ENCODE measurements at regions not wholly inside any gene's neighbourhood (a gene's known extent, or its start where the extent isn't known, plus 50 kb on each side); places are given as distances from the start of the nearest gene placed in this dataset.
"Not testable (repeated sequence)": the region's sequence is repeated elsewhere in the genome, so short reads cannot be mapped to it uniquely, and the experiment has no call there.

DNA sequence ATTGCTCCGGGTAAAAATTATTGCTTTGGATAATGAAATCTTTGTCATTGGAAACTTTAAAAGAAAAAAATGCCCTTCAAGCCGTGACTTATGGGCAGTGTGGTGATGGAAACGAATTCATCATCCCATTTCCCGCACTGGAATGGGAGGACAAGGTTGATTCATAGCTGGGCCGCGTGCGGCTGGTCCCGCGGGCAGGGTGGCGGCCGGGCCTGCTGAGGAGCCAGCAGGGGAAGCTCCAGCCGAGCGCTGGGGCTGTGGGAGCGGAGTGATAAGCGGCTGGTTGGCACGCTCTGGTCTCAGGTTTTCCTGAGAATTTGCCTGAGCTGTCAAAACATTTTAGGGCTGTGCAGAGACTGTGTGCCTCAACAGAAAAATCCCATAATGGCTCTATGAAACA is 351.7 kb downstream of the CDC5L start:
- DNase-seq (ENCODE audit: low spot score) = no peak

DNA sequence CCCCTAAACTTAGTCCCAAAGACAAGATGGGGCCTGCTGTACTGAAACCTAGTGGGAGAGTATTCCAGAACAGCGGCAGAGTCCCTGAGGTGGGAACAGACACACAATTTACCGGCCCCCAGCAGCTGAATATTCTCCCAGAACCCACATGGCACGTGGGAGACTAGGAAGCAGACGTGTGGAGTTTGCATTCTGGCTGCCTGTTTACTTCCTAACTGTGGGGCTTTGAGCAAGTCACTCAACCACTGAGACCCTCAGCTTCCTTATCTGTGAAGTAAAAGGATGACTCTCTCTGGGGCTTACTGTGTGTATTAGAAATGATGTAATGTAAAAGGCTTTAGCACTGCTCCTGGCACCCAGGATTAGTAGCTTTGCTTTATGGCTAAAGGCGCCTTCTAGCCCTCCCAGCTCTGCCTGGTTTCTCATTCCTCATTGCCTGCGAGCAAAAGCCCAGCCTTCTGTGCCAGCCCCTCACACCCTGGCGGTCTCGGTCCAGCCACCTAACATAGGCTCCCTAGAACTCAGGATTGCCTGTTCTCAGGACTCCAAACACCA is 353.1 kb downstream of the CDC5L start:
- DNase-seq (ENCODE audit: low spot score) = no peak

DNA sequence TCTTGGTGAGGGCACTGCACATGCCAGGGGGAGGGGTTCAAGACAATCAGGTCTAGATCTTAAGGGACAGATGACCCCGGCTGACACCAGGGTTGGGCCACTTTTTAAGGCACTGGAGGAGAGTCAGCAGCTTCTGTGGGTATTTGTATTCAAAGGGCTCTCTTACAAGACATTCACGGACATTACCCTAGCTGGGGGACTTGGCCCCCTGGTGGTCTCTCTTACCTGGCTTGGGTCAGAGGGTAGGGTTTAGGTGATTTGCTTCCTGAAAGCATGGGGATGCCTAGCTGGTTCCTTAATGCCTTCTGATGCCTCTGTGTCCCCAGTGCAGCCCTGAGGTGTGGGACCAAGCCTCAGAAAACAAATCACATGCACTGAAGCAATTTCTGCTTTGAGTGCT is 354.7 kb downstream of the CDC5L start:
- no peak for DNase-seq (ENCODE audit: low spot score)

DNA sequence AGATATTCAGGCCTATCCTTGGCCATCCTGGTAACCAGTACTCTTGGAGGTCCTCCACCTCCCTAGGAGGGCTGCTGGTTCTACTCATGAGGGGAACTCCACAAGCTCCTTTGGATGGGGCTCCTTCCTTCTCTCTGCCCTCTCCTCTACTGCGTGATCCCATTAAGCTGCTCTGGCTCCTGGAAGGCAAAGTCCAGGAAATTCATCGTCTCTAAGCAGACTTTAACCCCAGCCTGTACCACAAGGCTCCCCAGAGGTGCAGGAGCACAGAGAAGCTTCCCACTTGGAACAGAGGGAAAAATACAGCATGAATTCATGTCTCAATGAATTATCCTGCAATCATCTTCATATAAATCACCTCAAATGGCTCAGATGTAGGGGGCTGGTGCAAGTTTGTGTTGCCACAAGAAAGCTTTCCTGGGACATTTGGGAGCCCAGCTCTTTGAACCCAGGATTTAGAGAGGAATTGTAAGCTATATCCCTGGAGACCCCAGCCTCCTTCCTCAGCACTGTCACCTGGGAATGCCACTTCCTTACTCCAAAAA is 355.4 kb downstream of the CDC5L start:
- no peak for DNase-seq (ENCODE audit: low spot score)

DNA sequence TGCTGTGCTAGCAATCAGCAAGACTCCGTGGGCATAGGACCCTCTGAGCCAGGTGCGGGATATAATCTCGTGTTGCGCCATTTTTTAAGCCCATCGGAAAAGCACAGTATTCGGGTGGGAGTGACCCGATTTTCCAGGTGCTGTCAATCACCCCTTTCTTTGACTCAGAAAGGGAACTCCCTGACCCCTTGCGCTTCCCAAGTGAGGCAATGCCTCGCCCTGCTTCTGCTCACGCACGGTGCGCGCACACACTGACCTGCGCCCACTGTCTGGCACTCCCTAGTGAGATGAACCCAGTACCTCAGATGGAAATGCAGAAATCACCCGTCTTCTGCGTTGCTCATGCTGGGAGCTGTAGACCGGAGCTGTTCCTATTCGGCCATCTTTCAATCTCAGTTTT is 372.6 kb downstream of the CDC5L start:
- not testable (repeated sequence) for DNase-seq (ENCODE audit: low spot score)

DNA sequence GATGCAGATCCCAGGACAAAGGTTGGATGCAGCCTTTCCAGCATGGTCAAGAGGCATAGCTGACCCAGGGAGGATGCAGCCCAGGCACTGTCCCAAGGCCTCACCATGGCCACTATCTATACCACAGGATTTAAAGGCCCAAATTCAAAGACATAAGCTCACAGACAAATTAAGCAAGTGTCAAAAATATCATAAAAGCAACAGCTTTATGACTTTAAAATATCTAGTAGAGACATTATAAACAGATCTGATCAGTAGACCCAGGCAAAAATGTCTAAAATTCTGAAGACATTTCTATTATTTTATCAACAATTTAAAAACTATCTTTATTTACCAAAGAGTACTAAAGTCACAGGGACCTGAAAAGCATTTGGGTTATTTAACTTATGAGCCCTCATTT is 373.5 kb downstream of the CDC5L start:
- no peak for DNase-seq (ENCODE audit: low spot score)

DNA sequence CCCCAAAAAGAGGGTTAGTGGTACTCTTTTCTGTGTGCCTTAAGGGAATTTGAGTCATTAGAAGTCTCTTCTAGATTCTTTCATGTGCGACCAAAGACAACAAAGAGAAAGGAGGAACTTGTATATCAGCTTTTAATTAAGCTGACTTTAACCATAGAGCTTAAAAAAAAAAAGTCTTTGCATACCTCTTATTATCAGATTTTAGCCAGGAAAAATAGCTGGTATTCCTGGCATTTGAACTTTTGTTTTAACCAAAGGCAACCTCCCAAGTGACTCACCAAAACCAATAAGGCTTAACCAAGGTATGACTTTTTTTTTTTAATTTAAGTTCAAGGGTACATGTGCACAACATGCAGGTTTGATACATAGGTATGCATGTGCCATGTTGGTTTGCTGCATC is 375.0 kb downstream of the CDC5L start:
- no peak for DNase-seq (ENCODE audit: low spot score)

DNA sequence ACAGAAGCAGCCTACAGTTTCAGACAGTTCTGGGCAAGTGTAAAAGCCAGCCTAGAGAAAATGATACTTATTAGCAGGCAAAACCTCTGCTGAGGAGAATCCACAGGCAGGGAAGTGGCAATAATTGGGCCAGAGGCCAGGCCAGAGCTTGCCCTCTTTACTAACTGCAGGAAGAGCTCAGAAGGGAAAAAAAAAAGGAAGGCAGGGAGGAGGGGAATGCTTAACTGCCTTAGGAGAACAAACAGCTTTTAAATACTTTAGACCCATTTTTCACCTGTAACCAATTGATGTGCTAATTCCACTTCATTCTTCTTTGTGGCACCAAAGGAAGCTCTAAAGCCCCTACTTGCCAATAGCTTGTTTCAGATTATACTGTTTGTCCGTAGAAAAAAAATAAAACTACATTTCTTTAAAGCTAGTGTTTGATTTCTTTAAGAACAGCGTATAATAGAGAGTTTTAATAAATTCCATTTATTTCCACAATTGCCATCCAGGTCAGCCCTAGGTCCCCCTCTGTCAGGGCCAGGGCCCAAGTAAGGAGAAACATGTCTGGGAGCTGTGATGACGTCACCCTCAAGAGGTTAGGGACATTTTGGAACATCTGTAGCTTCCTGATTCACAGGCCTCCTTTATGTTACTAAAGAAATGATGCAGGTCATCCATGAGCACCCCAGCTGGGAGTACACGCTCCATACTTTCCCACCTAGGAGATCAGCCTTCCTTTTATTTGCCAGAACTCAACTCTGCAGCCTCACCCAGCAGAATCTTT is 384.3 kb downstream of the CDC5L start:
- no peak for DNase-seq (ENCODE audit: low spot score)

DNA sequence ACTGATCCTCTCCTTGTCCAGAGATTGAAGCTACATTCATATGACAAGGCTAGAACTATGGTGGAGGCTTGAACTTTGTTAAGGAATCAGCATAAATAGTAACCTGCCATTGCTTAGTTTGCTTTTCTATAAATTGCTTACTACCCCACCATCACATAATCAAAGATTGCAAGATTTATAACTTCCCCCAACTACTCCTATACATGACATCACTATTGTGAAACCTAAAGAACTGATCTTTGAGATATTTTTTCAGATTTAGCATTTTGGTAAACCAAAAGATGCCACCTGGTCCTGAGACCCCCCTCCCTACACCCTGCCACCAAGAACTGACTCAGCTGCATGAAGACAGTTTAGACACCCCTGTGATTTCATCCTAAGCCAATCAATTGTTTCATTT is 385.3 kb downstream of the CDC5L start:
- DNase-seq (ENCODE audit: low spot score) = no peak

DNA sequence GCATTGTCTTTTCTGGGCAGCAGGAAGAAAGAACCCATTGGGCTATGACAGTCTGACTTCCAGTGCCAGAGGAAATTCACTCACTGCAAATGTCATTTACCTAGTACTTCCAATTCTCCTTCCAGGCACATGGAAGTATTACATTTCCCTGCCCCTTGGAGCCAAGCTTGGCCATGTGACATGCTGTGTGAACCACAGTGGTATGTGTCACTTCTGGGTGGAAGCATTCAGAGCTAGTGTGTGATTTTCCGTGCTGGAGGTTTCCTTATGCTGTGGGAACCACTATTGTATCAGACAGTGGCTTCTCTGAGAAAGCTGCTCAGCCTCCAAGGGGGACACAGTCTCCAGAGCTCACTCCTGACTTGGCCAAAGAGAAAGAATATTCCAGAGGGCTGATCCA is 387.6 kb downstream of the CDC5L start:
- DNase-seq (ENCODE audit: low spot score) = no peak

DNA sequence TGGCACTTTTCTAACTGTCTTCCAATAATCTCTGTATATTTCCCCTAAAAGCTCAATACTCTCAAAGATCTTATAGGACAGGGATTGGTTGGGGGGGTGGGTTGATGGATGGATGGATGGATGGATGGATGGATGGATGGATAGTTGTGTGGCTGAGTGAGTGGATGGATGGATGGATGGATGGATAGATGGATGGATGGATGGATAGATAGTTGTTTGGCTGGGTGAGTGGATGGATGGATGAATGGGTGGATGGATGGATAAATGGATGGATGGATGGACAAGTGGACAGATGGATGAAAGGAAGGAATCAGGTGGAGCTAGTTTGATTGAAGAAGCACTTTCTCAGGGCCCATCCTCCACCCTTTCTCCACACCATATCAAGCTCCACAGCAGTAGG is 388.8 kb downstream of the CDC5L start:
- DNase-seq (ENCODE audit: low spot score) = no peak

DNA sequence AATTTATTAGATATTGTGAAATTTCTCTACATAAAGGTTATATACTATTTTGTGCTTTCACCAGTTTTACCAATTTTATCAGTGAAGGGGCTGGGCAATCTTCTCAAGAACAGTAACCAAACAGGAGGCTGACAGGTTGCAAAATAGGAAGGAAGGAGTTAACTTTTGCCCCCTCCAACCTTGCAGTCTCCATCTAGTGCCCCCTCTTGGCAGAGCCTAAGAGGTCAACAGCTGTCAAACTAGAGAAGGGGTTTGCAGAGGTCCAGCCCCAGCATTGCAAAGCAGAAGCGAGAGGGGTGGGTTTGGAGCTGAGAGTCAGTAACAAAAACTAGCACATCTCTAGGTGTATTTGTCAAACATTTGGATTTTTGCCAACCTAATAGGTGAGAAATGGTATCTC is 391.0 kb downstream of the CDC5L start:
- DNase-seq (ENCODE audit: low spot score) = no peak
